AG04450 (cell line): ENCODE measurements at regions not wholly inside any gene's neighbourhood (a gene's known extent, or its start where the extent isn't known, plus 50 kb on each side); places are given as distances from the start of the nearest gene placed in this dataset.

ENCODE experiments used
- CTCF ChIA-PET: fragments of 300-600, 350-600 bp; formaldehyde crosslinking; extraction: SDS; loops from one replicate; lab custom pipeline; 2022; ENCODE audit warnings: antibody characterized with exemption, inconsistent platforms; lab: Charles Lee
- POLR2A ChIA-PET: fragments of 350-600 bp; formaldehyde crosslinking; extraction: SDS; loops from one replicate; lab custom pipeline; 2021; ENCODE audit warnings: antibody characterized with exemption, inconsistent platforms; lab: Yijun Ruan, JAX
- DNase-seq: peaks from one replicate; pipeline ENCODE4 v3.0.0-alpha.2; 2011; ENCODE audit warnings: low read depth, low spot score
- H3K27ac ChIP-seq: one replicate; pipeline ENCODE4 v1.5.1; 2012; ENCODE audit warnings: low read depth, low read length, control low read depth
- H3K27me3 ChIP-seq: one replicate; pipeline ENCODE4 v1.6.0; 2012; ENCODE audit warnings: low read length; ENCODE audit not compliant: control insufficient read depth, insufficient read depth
- H3K4me3 ChIP-seq: 2 replicates; pipeline ENCODE4 v1.5.1; 2011; ENCODE audit warnings: mild to moderate bottlenecking, low read depth, low read length, control low read depth
- H3K9me3 ChIP-seq: 2 replicates; pipeline ENCODE4 v1.5.1; 2012; ENCODE audit warnings: low read length; ENCODE audit not compliant: control insufficient read depth, insufficient read depth
- CTCF ChIP-seq: IDR thresholded peaks from 2 replicates; pipeline ENCODE4 v1.5.1; 2011; ENCODE audit warnings: low read depth, low read length, control low read depth, inconsistent platforms

- ChIA-PET CTCF (no interaction called here), POLR2A (interaction anchor here (0.7 kb wide), 1 partner anchor 150 kb away, joined by 3 read pairs; no protein-coding TSS in a partner anchor)
- Histone ChIP-seq H3K4me3 (no peak overlapping the region), H3K9me3 (peaks cover 3% of the 10 kb centered on the region), H3K27me3 (no peaks in the 10 kb centered on the region), H3K27ac (no peak overlapping the region)
- TF ChIP-seq CTCF: no peak
- DNase-seq: no peak
These were observed 506.8 kb upstream of the LRATD1 start for GRCh38 chr2:14125624-14126293.

- CTCF ChIA-PET: interaction anchor here (0.6 kb wide), 1 partner anchor 15 kb away, joined by 3 read pairs; no protein-coding TSS in a partner anchor
- Histone ChIP-seq H3K27ac (no peak overlapping the region), H3K27me3 (no peaks in the 10 kb centered on the region), H3K4me3 (no peak overlapping the region), H3K9me3 (peaks cover 3% of the 10 kb centered on the region)
- no peak for TF ChIP-seq CTCF
- POLR2A ChIA-PET: no interaction called here
- no peak for DNase-seq
These were observed 505.7 kb upstream of the LRATD1 start for GRCh38 chr2:14126846-14127245.

GRCh38 chr2:14127765-14128164 lies 504.8 kb upstream of the LRATD1 start:
- ChIA-PET POLR2A (no interaction called here), CTCF (no interaction called here)
- Histone ChIP-seq H3K27ac (no peak overlapping the region), H3K4me3 (no peak overlapping the region), H3K27me3 (no peaks in the 10 kb centered on the region), H3K9me3 (peaks cover 3% of the 10 kb centered on the region)
- DNase-seq: no peak
- TF ChIP-seq CTCF: no peak

GRCh38 chr2:14132386-14132785 lies 500.1 kb upstream of the LRATD1 start:
- Histone ChIP-seq H3K4me3 (no peak overlapping the region), H3K9me3 (peaks cover 2% of the 10 kb centered on the region), H3K27me3 (no peaks in the 10 kb centered on the region), H3K27ac (no peak overlapping the region)
- no peak for DNase-seq
- ChIA-PET POLR2A (no interaction called here), CTCF (no interaction called here)
- TF ChIP-seq CTCF: no peak

GRCh38 chr2:14134771-14135170 lies 497.7 kb upstream of the LRATD1 start:
- Histone ChIP-seq H3K27ac (no peak overlapping the region), H3K4me3 (no peak overlapping the region), H3K9me3 (peaks cover 4% of the 10 kb centered on the region), H3K27me3 (no peaks in the 10 kb centered on the region)
- no peak for TF ChIP-seq CTCF
- DNase-seq: no peak
- ChIA-PET CTCF (no interaction called here), POLR2A (no interaction called here)
